K562 (cell line): ENCODE measurements at regions not wholly inside any gene's neighbourhood (a gene's known extent, or its start where the extent isn't known, plus 50 kb on each side); places are given as distances from the start of the nearest gene placed in this dataset.

Experiments used
- ATAC-seq: fragments of 200-7000 bp; cut with Tn5 transposase; 3 replicates; pipeline ENCODE4 v1.9.1; 2020; ENCODE audit warnings: moderate library complexity
- BruUV-seq: library from RNA; stranded (reverse); fragments of 400-500 nt; replicated peaks from 2 replicates; lab custom pipeline; 2021; lab: Mats Ljungman, UMichigan
- CTCF ChIA-PET: fragments of 300-600 bp; formaldehyde crosslinking; extraction: SDS; loops from one replicate; lab custom pipeline; 2021; ENCODE audit warnings: low intra/inter-chr PET ratio; lab: Yijun Ruan, JAX
- POLR2A ChIA-PET: fragments of 300-600, 350-650 bp; sonication (Branson Sonifier 250); formaldehyde crosslinking; extraction: SDS; loops from one replicate; lab custom pipeline; 2021; ENCODE audit warnings: antibody characterized with exemption, inconsistent platforms; lab: Yijun Ruan, JAX
- DNase-seq, 4 experiments: peaks; one replicate each; pipeline versions ENCODE4 v3.0.0 to v3.0.0-alpha.2; 2011 to 2018; ENCODE audit warnings: low spot score in 3 of 4, mixed read lengths in 3 of 4; ENCODE audit errors: extremely low read depth in 1 of 4
- FAIRE-seq: peaks from 2 replicates; lab custom pipeline; 2011; peaks lifted over from hg19 to GRCh38; lab: Jason Lieb, UNC
- H2AFZ ChIP-seq: 2 replicates; pipeline ENCODE4 v1.6.0; 2011; ENCODE audit warnings: low read depth, low read length, control low read depth, inconsistent platforms
- H3K27ac ChIP-seq: fragments of 200-600 bp; 3 replicates; pipeline ENCODE4 v1.8.0; 2011; ENCODE audit warnings: low read depth, mild to moderate bottlenecking, control low read depth, inconsistent platforms, low read length, moderate library complexity, mixed read lengths; ENCODE audit errors: extremely low read depth
- H3K27me3 ChIP-seq, 2 experiments: fragments of 300-600 bp in 1 of 2; 2 replicates in 1 of 2; 3 replicates in 1 of 2; pipeline versions ENCODE4 v1.6.0 to v1.8.0; 2011; ENCODE audit warnings: inconsistent platforms in 2 of 2, low read length in 2 of 2, mild to moderate bottlenecking in 1 of 2, mixed read lengths in 1 of 2, moderate library complexity in 1 of 2; ENCODE audit not compliant: control insufficient read depth in 2 of 2, insufficient read depth in 2 of 2
- H3K36me3 ChIP-seq: fragments of 300-600 bp; 3 replicates; pipeline ENCODE4 v1.8.0; 2011; ENCODE audit warnings: mild to moderate bottlenecking, low read length, inconsistent platforms; ENCODE audit not compliant: control insufficient read depth, insufficient read depth
- H3K4me1 ChIP-seq, 2 experiments: fragments of 200-600 bp in 1 of 2; replicated peaks in 1 of 2; 2 replicates in 1 of 2; 3 replicates in 1 of 2; pipeline versions ENCODE4 v1.5.1 to v1.8.0; 2011; ENCODE audit warnings: inconsistent platforms in 2 of 2, low read length in 2 of 2, mild to moderate bottlenecking in 1 of 2, mixed read lengths in 1 of 2, moderate library complexity in 1 of 2; ENCODE audit not compliant: control insufficient read depth in 2 of 2, insufficient read depth in 2 of 2
- H3K4me2 ChIP-seq: 2 replicates; pipeline ENCODE4 v1.6.1; 2011; ENCODE audit warnings: low read length, control low read depth, inconsistent platforms, mixed read lengths; ENCODE audit not compliant: insufficient read depth
- H3K4me3 ChIP-seq: fragments of 200-600 bp; sonication (generic), shearing (Covaris generic); 2 replicates; pipeline ENCODE4 v1.5.1; 2016; ENCODE audit warnings: control low read depth, inconsistent platforms
- H3K79me2 ChIP-seq: fragments of 200-600 bp; 3 replicates; pipeline ENCODE4 v1.8.0; 2011; ENCODE audit warnings: low read length, inconsistent platforms; ENCODE audit not compliant: control insufficient read depth, insufficient read depth
- H3K9ac ChIP-seq, 2 experiments: 2 replicates each; pipeline versions ENCODE4 v1.6.0 to v1.6.1; 2011; ENCODE audit warnings: low read depth in 2 of 2, low read length in 2 of 2, control low read depth in 1 of 2, inconsistent platforms in 1 of 2, mild to moderate bottlenecking in 1 of 2, mixed read lengths in 1 of 2; ENCODE audit not compliant: insufficient read depth in 1 of 2
- H3K9me1 ChIP-seq: one replicate; pipeline ENCODE4 v1.6.0; 2011; ENCODE audit warnings: inconsistent platforms, mild to moderate bottlenecking, low read length, moderate library complexity; ENCODE audit not compliant: control insufficient read depth, insufficient read depth
- H3K9me3 ChIP-seq: replicated peaks from 2 replicates; pipeline ENCODE4 v1.5.1; 2011; ENCODE audit warnings: low read depth, low read length, inconsistent platforms; ENCODE audit not compliant: control insufficient read depth, insufficient read depth
- H4K20me1 ChIP-seq: replicated peaks from 2 replicates; pipeline ENCODE4 v1.6.1; 2011; ENCODE audit warnings: low read length, inconsistent platforms, mixed read lengths; ENCODE audit not compliant: control insufficient read depth, insufficient read depth
- BCL6 ChIP-seq: fragments of 250-450 bp; sonication (Bioruptor Pico); IDR thresholded peaks from 2 replicates; pipeline ENCODE4 v1.4.0; 2020
- GTF3C2 ChIP-seq: IDR thresholded peaks from 3 replicates; pipeline ENCODE4 v1.6.1; 2011; ENCODE audit warnings: borderline replicate concordance, mild to moderate bottlenecking, moderate library complexity; ENCODE audit not compliant: insufficient read length; ENCODE audit errors: extremely low read depth
- HNRNPUL1 ChIP-seq: fragments of 200-400 bp; formaldehyde crosslinking; IDR thresholded peaks from 2 replicates; pipeline ENCODE4 v1.6.1; 2017; ENCODE audit warnings: low read length
- MCM5 ChIP-seq: fragments of 450-650 bp; IDR thresholded peaks from 2 replicates; pipeline ENCODE4 v1.6.1; 2016; ENCODE audit warnings: low read depth
- PCBP1 ChIP-seq: fragments of 200-400 bp; formaldehyde crosslinking; IDR thresholded peaks from 2 replicates; pipeline ENCODE4 v1.6.1; 2018; ENCODE audit warnings: mild to moderate bottlenecking, low read depth, low read length; ENCODE audit not compliant: poor library complexity, severe bottlenecking
- PYGO2 ChIP-seq: fragments of 450-650 bp; IDR thresholded peaks from 2 replicates; pipeline ENCODE4 v1.6.1; 2016; ENCODE audit warnings: mild to moderate bottlenecking, missing genetic modification characterization, moderate library complexity, missing compliant biosample characterization
- RBM22 ChIP-seq: fragments of 200-400 bp; formaldehyde crosslinking; IDR thresholded peaks from 2 replicates; pipeline ENCODE4 v1.6.1; 2018; ENCODE audit warnings: low read length, low read depth; ENCODE audit not compliant: poor library complexity, severe bottlenecking
- RFX1 ChIP-seq: fragments of 450-650 bp; IDR thresholded peaks from 2 replicates; pipeline ENCODE4 v1.6.1; 2016; ENCODE audit warnings: mild to moderate bottlenecking, moderate library complexity
- ZNF398 ChIP-seq: fragments of 250-450 bp; sonication (Bioruptor Pico); IDR thresholded peaks from 2 replicates; pipeline ENCODE4 v1.8.0; 2021; ENCODE audit warnings: moderate library complexity, mild to moderate bottlenecking, inconsistent platforms
- WGBS: fragments of 100-300 bp; shearing (Covaris generic); methylation state at CpG from one replicate; pipeline ENCODE4 v1.1.6; 2016; ENCODE audit warnings: low coverage, mixed read lengths; ENCODE audit not compliant: insufficient coverage; ENCODE audit errors: missing lambda C conversion rate; 5-methylcytosine and 5-hydroxymethylcytosine counted together
- in situ Hi-C: fragments of 300-500 bp; cut with MboI; formaldehyde crosslinking; loops from 4 replicates; pipeline ENCODE4 v1.15.0; 2018; ENCODE audit warnings: inconsistent platforms, mixed read lengths
- intact Hi-C: fragments of 100-400 bp; cut with micrococcal nuclease; formaldehyde crosslinking; loops from 2 replicates; pipeline ENCODE4 v1.14.2; 2022

GRCh38 chr5:164713682-164714081 lies 1208.3 kb downstream of the MAT2B start:
- BruUV-seq: no TSS peak
- in situ Hi-C loops: no loop called here
- no peak overlapping the region for H3K4me3 ChIP-seq
- no peak overlapping the region for H3K4me2 ChIP-seq
- no peak overlapping the region for H2AFZ ChIP-seq
- ATAC-seq: no peak
- CTCF ChIA-PET: no interaction called here
- WGBS: 0% methylated on average over 2 of the region's 2 CpGs
- no peak overlapping the region for H3K27ac ChIP-seq
- no peak for TF ChIP-seq BCL6 (CRISPR knock-in tag)
- TF ChIP-seq GTF3C2: no peak
- TF ChIP-seq RBM22: no peak
- TF ChIP-seq ZNF398 (CRISPR knock-in tag): no peak
- TF ChIP-seq HNRNPUL1: no peak
- TF ChIP-seq MCM5: no peak
- TF ChIP-seq PYGO2 (tag): no peak
- no peak for TF ChIP-seq RFX1
- TF ChIP-seq PCBP1: no peak
- TF ChIP-seq, all 486 proteins: peak for 0
- intact Hi-C loops: no loop called here
- Histone ChIP-seq H3K9me1 (no peaks in the 10 kb centered on the region), H3K9ac (no peak overlapping the region), H3K27me3 (no peaks in the 10 kb centered on the region), H3K4me1 (no peaks in the 10 kb centered on the region), H3K36me3 (no peaks in the 10 kb centered on the region), H3K9me3 (no peaks in the 10 kb centered on the region), H4K20me1 (no peaks in the 10 kb centered on the region), H3K79me2 (no peaks in the 10 kb centered on the region)
- POLR2A ChIA-PET: no interaction called here
- DNase-seq (no peak), FAIRE-seq (no peak)
